ENCODE measurements at regions not wholly inside any gene's neighbourhood (a gene's known extent, or its start where the extent isn't known, plus 50 kb on each side); places are given as distances from the start of the nearest gene placed in this dataset.

DNA sequence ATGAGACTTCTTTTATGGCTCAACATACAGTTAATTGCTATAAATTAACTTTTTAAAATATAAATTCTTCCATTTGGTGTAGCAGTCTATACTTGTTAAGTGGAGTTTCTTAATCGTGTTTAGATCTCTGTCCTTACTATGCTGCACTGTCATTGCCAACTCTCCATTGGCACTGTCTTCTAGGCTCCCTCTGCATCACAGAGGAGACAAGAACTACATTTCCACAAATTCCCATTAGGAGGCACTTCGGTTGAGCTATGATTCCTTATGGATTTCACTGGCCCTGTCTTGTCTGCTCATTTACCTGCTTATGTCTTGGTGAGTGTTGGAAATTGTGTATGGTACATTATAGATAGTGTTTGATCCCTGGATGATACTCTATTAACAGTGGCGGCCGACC is 630.9 kb upstream of the ATXN7L3B start:
- in situ Hi-C loops (cut with HindIII; ENCODE audit: low pct_unique_long_range_greater_than_20kb, low sequenced_read_pairs) (no loop called here), intact Hi-C loops (cut with micrococcal nuclease; ENCODE audit: unreplicated experiment) (no loop called here)
- POLR2A ChIA-PET = no interaction called here
- no peaks in the 10 kb centered on the region for H3K4me1 ChIP-seq (ENCODE audit: control insufficient read depth, insufficient read depth, low read length)
- ATAC-seq (no peak), DNase-seq (ENCODE audit: low read depth, low spot score) (no peak)
- no peaks in the 10 kb centered on the region for H3K36me3 ChIP-seq (ENCODE audit: control insufficient read depth, insufficient read depth, low read length)
- no peak overlapping the region for H3K27ac ChIP-seq (ENCODE audit: low read length)
- H3K27me3 ChIP-seq (ENCODE audit: control insufficient read depth, insufficient read depth, low read length) = no peaks in the 10 kb centered on the region
- BruUV-seq (replicated peaks) = no TSS peak
- no peaks in the 10 kb centered on the region for H3K9me3 ChIP-seq (ENCODE audit: control insufficient read depth, insufficient read depth, low read depth, low read length)
- no peak overlapping the region for H3K4me3 ChIP-seq (ENCODE audit: low read depth in 2 of 2, low read length in 2 of 2)
- CTCF ChIA-PET = no interaction called here
- TF ChIP-seq, protein P1, sequence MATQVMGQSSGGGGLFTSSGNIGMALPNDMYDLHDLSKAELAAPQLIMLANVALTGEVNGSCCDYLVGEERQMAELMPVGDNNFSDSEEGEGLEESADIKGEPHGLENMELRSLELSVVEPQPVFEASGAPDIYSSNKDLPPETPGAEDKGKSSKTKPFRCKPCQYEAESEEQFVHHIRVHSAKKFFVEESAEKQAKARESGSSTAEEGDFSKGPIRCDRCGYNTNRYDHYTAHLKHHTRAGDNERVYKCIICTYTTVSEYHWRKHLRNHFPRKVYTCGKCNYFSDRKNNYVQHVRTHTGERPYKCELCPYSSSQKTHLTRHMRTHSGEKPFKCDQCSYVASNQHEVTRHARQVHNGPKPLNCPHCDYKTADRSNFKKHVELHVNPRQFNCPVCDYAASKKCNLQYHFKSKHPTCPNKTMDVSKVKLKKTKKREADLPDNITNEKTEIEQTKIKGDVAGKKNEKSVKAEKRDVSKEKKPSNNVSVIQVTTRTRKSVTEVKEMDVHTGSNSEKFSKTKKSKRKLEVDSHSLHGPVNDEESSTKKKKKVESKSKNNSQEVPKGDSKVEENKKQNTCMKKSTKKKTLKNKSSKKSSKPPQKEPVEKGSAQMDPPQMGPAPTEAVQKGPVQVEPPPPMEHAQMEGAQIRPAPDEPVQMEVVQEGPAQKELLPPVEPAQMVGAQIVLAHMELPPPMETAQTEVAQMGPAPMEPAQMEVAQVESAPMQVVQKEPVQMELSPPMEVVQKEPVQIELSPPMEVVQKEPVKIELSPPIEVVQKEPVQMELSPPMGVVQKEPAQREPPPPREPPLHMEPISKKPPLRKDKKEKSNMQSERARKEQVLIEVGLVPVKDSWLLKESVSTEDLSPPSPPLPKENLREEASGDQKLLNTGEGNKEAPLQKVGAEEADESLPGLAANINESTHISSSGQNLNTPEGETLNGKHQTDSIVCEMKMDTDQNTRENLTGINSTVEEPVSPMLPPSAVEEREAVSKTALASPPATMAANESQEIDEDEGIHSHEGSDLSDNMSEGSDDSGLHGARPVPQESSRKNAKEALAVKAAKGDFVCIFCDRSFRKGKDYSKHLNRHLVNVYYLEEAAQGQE (IDR thresholded peaks at IDR 0.05; ENCODE audit: insufficient read depth in 1 of 2, low read depth in 2 of 2, low read length in 1 of 2) = no peak
- TF ChIP-seq POLR2AphosphoS5 (IDR thresholded peaks at IDR 0.05; ENCODE audit: low read depth, low read length) (no peak), TCF7L2 (IDR thresholded peaks at IDR 0.05; ENCODE audit: low read depth, low read length) (no peak), SIN3A (IDR thresholded peaks at IDR 0.05; ENCODE audit: borderline replicate concordance, insufficient read depth, low read depth, low read length) (no peak)
- TF ChIP-seq, protein P2, sequence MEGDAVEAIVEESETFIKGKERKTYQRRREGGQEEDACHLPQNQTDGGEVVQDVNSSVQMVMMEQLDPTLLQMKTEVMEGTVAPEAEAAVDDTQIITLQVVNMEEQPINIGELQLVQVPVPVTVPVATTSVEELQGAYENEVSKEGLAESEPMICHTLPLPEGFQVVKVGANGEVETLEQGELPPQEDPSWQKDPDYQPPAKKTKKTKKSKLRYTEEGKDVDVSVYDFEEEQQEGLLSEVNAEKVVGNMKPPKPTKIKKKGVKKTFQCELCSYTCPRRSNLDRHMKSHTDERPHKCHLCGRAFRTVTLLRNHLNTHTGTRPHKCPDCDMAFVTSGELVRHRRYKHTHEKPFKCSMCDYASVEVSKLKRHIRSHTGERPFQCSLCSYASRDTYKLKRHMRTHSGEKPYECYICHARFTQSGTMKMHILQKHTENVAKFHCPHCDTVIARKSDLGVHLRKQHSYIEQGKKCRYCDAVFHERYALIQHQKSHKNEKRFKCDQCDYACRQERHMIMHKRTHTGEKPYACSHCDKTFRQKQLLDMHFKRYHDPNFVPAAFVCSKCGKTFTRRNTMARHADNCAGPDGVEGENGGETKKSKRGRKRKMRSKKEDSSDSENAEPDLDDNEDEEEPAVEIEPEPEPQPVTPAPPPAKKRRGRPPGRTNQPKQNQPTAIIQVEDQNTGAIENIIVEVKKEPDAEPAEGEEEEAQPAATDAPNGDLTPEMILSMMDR (IDR thresholded peaks at IDR 0.05) = no peak

DNA sequence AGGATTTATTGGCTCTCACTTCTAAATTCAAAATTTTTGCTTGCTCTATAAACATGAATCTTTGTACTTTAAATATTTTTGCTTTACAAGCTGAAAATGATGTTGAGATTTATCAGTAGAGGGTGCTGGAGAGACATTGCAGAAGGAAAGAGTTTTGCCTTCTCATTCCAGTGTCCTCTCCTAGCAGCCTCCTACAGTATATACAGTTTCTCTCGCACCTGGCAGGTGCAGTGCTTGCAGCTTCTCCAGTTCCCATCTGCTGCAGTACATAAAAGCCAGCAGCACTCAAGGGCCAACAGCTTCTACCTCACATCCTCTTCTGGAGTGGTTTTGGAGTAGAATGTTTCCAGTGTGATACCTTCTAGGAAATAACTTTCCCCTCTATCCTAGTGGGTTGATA is 601.8 kb upstream of the ATXN7L3B start:
- POLR2A ChIA-PET = no interaction called here

More for the DNA sequence above, 601.8 kb upstream of the ATXN7L3B start:
- TF ChIP-seq POLR2AphosphoS5 (IDR thresholded peaks at IDR 0.05; ENCODE audit: low read depth, low read length) (no peak), TCF7L2 (IDR thresholded peaks at IDR 0.05; ENCODE audit: low read depth, low read length) (no peak), SIN3A (IDR thresholded peaks at IDR 0.05; ENCODE audit: borderline replicate concordance, insufficient read depth, low read depth, low read length) (no peak)
- TF ChIP-seq, protein P1 (IDR thresholded peaks at IDR 0.05; ENCODE audit: insufficient read depth in 1 of 2, low read depth in 2 of 2, low read length in 1 of 2) = no peak
- TF ChIP-seq, protein P2 (IDR thresholded peaks at IDR 0.05) = peak; percentile 36
- DNase-seq (ENCODE audit: low read depth, low spot score) (no peak), ATAC-seq (no peak)
- in situ Hi-C loops (cut with HindIII; ENCODE audit: low pct_unique_long_range_greater_than_20kb, low sequenced_read_pairs) (no loop called here), intact Hi-C loops (cut with micrococcal nuclease; ENCODE audit: unreplicated experiment) (no loop called here)
- H3K27me3 ChIP-seq (ENCODE audit: control insufficient read depth, insufficient read depth, low read length) = no peaks in the 10 kb centered on the region
- no peaks in the 10 kb centered on the region for H3K4me1 ChIP-seq (ENCODE audit: control insufficient read depth, insufficient read depth, low read length)
- H3K9me3 ChIP-seq (ENCODE audit: control insufficient read depth, insufficient read depth, low read depth, low read length) = no peaks in the 10 kb centered on the region
- H3K27ac ChIP-seq (ENCODE audit: low read length) = no peak overlapping the region
- CTCF ChIA-PET = interaction anchor here (0.6 kb wide), 2 partner anchors 10 to 478 kb away, joined by 3 read pairs; no protein-coding TSS in a partner anchor
- H3K4me3 ChIP-seq (ENCODE audit: low read depth in 2 of 2, low read length in 2 of 2) = no peak overlapping the region
- no peaks in the 10 kb centered on the region for H3K36me3 ChIP-seq (ENCODE audit: control insufficient read depth, insufficient read depth, low read length)
- BruUV-seq (replicated peaks) = no TSS peak

All from Panc1 (cell line).